ENCODE measurements at regions not wholly inside any gene's neighbourhood (a gene's known extent, or its start where the extent isn't known, plus 50 kb on each side); places are given as distances from the start of the nearest gene placed in this dataset.

- H3K4me3 ChIP-seq (replicated peaks in 1 of 3; ENCODE audit: insufficient read depth in 1 of 3, low read depth in 2 of 3, low read length in 3 of 3), result no peak overlapping the region
- no peaks in the 10 kb centered on the region for H3K36me3 ChIP-seq (replicated peaks in 1 of 2; ENCODE audit: control insufficient read depth in 1 of 2, insufficient read depth in 2 of 2, low read length in 2 of 2)
- ChIA-PET CTCF (ENCODE audit: low intra/inter-chr PET ratio, low total read pairs) (no interaction called here), POLR2A (no interaction called here)
- no peak overlapping the region for H3K9ac ChIP-seq (ENCODE audit: insufficient read depth, low read depth, low read length)
- FAIRE-seq, result no peak
- ATAC-seq, result no peak
- BruUV-seq (replicated peaks), result no TSS peak
- H3K4me2 ChIP-seq (ENCODE audit: low read depth, low read length), result no peak overlapping the region
- H3K27me3 ChIP-seq (ENCODE audit: control insufficient read depth in 1 of 2, insufficient read depth in 2 of 2, low read length in 2 of 2), result no peaks in the 10 kb centered on the region
- no peaks in the 10 kb centered on the region for H3K4me1 ChIP-seq (ENCODE audit: insufficient read depth, low read length)
- 3% methylated on average over 2 of the region's 2 CpGs for WGBS (ENCODE audit: low lambda C conversion rate)
- H3K9me3 ChIP-seq (ENCODE audit: low read length), result no peaks in the 10 kb centered on the region
- H3K79me2 ChIP-seq (ENCODE audit: insufficient read depth, low read length), result no peaks in the 10 kb centered on the region
- in situ Hi-C loops (cut with HindIII; ENCODE audit: extremely low pct_ligation_motif_present, low pct_unique_long_range_greater_than_20kb) (no loop called here), intact Hi-C loops (cut with micrococcal nuclease; ENCODE audit: unreplicated experiment) (no loop called here)
- H3K27ac ChIP-seq (ENCODE audit: extremely low read length, insufficient read depth, low read length), result no peak overlapping the region
- H2AFZ ChIP-seq (ENCODE audit: low read length), result no peak overlapping the region
- no peaks in the 10 kb centered on the region for H4K20me1 ChIP-seq (ENCODE audit: insufficient read depth, low read length)
- TF ChIP-seq ARID4A (CRISPR knock-in tag; IDR thresholded peaks at IDR 0.05; ENCODE audit: borderline replicate concordance) (no peak), ZSCAN22 (CRISPR knock-in tag; IDR thresholded peaks at IDR 0.05) (no peak), GATAD2A (CRISPR knock-in tag; IDR thresholded peaks at IDR 0.05) (0 out of 2 replicates have a peak, but pooled peaks have one; percentile 14), CEBPB (IDR thresholded peaks at IDR 0.05; ENCODE audit: borderline replicate concordance, low read depth, low read length) (peak; percentile 88), CEBPG (CRISPR knock-in tag; IDR thresholded peaks at IDR 0.05) (peak; percentile 28; the same call in 1 of the 2 replicates)
- peak; percentile 3 for DNase-seq (ENCODE audit: low spot score)
Observed at GRCh38 chr5:21452449-21452848, 1400.7 kb downstream of the CDH12 start.

GRCh38 chr5:21432646-21433045, 1420.5 kb downstream of the CDH12 start:
- intact Hi-C loops (cut with micrococcal nuclease; ENCODE audit: unreplicated experiment) (no loop called here), in situ Hi-C loops (cut with HindIII; ENCODE audit: extremely low pct_ligation_motif_present, low pct_unique_long_range_greater_than_20kb) (no loop called here)
- Histone ChIP-seq H3K4me2 (ENCODE audit: low read depth, low read length) (no peak overlapping the region), H3K9ac (ENCODE audit: insufficient read depth, low read depth, low read length) (no peak overlapping the region), H3K27me3 (ENCODE audit: control insufficient read depth in 1 of 2, insufficient read depth in 2 of 2, low read length in 2 of 2) (no peaks in the 10 kb centered on the region), H2AFZ (ENCODE audit: low read length) (no peak overlapping the region), H4K20me1 (ENCODE audit: insufficient read depth, low read length) (no peaks in the 10 kb centered on the region), H3K4me1 (ENCODE audit: insufficient read depth, low read length) (no peaks in the 10 kb centered on the region), H3K4me3 (replicated peaks in 1 of 3; ENCODE audit: insufficient read depth in 1 of 3, low read depth in 2 of 3, low read length in 3 of 3) (no peak overlapping the region), H3K79me2 (ENCODE audit: insufficient read depth, low read length) (no peaks in the 10 kb centered on the region), H3K27ac (ENCODE audit: extremely low read length, insufficient read depth, low read length) (no peak overlapping the region), H3K36me3 (replicated peaks in 1 of 2; ENCODE audit: control insufficient read depth in 1 of 2, insufficient read depth in 2 of 2, low read length in 2 of 2) (no peaks in the 10 kb centered on the region), H3K9me3 (ENCODE audit: low read length) (no peaks in the 10 kb centered on the region)
- TF ChIP-seq LCORL (IDR thresholded peaks at IDR 0.05) (no peak), LCORL (CRISPR knock-in tag; IDR thresholded peaks at IDR 0.05) (no peak), ZNF205 (CRISPR knock-in tag; IDR thresholded peaks at IDR 0.05) (no peak), ZNF879 (CRISPR knock-in tag; IDR thresholded peaks at IDR 0.05) (no peak), ZNF512 (CRISPR knock-in tag; IDR thresholded peaks at IDR 0.05) (no peak), ZNF101 (CRISPR knock-in tag; IDR thresholded peaks at IDR 0.05; ENCODE audit: borderline replicate concordance, low read depth) (no peak)
- DNase-seq (ENCODE audit: low spot score) (no peak), FAIRE-seq (no peak), ATAC-seq (no peak)
- CTCF ChIA-PET (ENCODE audit: low intra/inter-chr PET ratio, low total read pairs), result no interaction called here
- WGBS (ENCODE audit: low lambda C conversion rate), result 0% methylated on average over 2 of the region's 2 CpGs
- POLR2A ChIA-PET, result no interaction called here
- no TSS peak for BruUV-seq (replicated peaks)
